ENCODE measurements at regions not wholly inside any gene's neighbourhood (a gene's known extent, or its start where the extent isn't known, plus 50 kb on each side); places are given as distances from the start of the nearest gene placed in this dataset.

DNA sequence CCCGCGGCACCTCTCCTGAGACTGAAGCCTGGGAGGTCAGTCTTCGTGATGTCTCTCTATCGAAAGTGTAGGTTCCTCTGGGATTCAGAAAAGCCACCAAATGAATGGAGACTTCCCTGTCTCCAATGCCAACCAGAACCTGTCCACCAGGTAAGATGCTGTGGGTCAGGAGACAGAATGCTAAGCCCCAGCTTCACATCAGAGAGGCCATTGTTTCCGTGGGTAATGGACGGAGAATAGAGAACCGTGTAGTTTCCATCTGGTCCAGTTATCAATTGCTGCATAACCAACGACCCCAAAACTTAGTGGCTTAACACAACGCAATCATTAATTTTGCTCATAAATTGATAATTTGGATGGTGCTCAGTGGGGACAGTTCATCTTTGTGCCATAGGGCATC is 93.5 kb downstream of the DDX1 start:
- Histone ChIP-seq H3K27me3 (ENCODE audit: insufficient read depth, poor library complexity, severe bottlenecking) (peaks cover 9% of the 10 kb centered on the region), H3K4me3 (replicated peaks; ENCODE audit: insufficient read depth, low read length) (no peak overlapping the region), H3K27ac (replicated peaks) (no peak overlapping the region)
- TF ChIP-seq SPI1 (IDR thresholded peaks at IDR 0.05; ENCODE audit: borderline replicate concordance, low read depth) (no peak), GABPA (IDR thresholded peaks at IDR 0.05; ENCODE audit: low read depth) (no peak), POLR2AphosphoS5 (IDR thresholded peaks at IDR 0.05; ENCODE audit: low read depth) (no peak), CTCF (IDR thresholded peaks at IDR 0.05; ENCODE audit: insufficient read depth, low read length) (no peak)
- TF ChIP-seq, protein P1, sequence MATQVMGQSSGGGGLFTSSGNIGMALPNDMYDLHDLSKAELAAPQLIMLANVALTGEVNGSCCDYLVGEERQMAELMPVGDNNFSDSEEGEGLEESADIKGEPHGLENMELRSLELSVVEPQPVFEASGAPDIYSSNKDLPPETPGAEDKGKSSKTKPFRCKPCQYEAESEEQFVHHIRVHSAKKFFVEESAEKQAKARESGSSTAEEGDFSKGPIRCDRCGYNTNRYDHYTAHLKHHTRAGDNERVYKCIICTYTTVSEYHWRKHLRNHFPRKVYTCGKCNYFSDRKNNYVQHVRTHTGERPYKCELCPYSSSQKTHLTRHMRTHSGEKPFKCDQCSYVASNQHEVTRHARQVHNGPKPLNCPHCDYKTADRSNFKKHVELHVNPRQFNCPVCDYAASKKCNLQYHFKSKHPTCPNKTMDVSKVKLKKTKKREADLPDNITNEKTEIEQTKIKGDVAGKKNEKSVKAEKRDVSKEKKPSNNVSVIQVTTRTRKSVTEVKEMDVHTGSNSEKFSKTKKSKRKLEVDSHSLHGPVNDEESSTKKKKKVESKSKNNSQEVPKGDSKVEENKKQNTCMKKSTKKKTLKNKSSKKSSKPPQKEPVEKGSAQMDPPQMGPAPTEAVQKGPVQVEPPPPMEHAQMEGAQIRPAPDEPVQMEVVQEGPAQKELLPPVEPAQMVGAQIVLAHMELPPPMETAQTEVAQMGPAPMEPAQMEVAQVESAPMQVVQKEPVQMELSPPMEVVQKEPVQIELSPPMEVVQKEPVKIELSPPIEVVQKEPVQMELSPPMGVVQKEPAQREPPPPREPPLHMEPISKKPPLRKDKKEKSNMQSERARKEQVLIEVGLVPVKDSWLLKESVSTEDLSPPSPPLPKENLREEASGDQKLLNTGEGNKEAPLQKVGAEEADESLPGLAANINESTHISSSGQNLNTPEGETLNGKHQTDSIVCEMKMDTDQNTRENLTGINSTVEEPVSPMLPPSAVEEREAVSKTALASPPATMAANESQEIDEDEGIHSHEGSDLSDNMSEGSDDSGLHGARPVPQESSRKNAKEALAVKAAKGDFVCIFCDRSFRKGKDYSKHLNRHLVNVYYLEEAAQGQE (IDR thresholded peaks at IDR 0.05; ENCODE audit: insufficient replicate concordance, low read depth), result no peak
- DNase-seq (ENCODE audit: low read depth in 1 of 2, low spot score in 1 of 2), result no peak

- TF ChIP-seq CTCF (IDR thresholded peaks at IDR 0.05; ENCODE audit: insufficient read depth, low read length) (no peak), GABPA (IDR thresholded peaks at IDR 0.05; ENCODE audit: low read depth) (no peak), SPI1 (IDR thresholded peaks at IDR 0.05; ENCODE audit: borderline replicate concordance, low read depth) (no peak), POLR2AphosphoS5 (IDR thresholded peaks at IDR 0.05; ENCODE audit: low read depth) (no peak)
- TF ChIP-seq, protein P1 (IDR thresholded peaks at IDR 0.05; ENCODE audit: insufficient replicate concordance, low read depth), result no peak
- H3K4me3 ChIP-seq (replicated peaks; ENCODE audit: insufficient read depth, low read length), result no peak overlapping the region
- peaks cover 9% of the 10 kb centered on the region for H3K27me3 ChIP-seq (ENCODE audit: insufficient read depth, poor library complexity, severe bottlenecking)
- no peak overlapping the region for H3K27ac ChIP-seq (replicated peaks)
- no peak for DNase-seq (ENCODE audit: low read depth in 1 of 2, low spot score in 1 of 2)
Observed at GRCh38 chr2:15686643-15687042, 95.0 kb downstream of the DDX1 start.

- no peak overlapping the region for H3K4me3 ChIP-seq (replicated peaks; ENCODE audit: insufficient read depth, low read length)
- H3K27me3 ChIP-seq (ENCODE audit: insufficient read depth, poor library complexity, severe bottlenecking), result peaks cover 9% of the 10 kb centered on the region
- TF ChIP-seq CTCF (IDR thresholded peaks at IDR 0.05; ENCODE audit: insufficient read depth, low read length) (no peak), SPI1 (IDR thresholded peaks at IDR 0.05; ENCODE audit: borderline replicate concordance, low read depth) (no peak), POLR2AphosphoS5 (IDR thresholded peaks at IDR 0.05; ENCODE audit: low read depth) (no peak), GABPA (IDR thresholded peaks at IDR 0.05; ENCODE audit: low read depth) (no peak)
- TF ChIP-seq, protein P1 (IDR thresholded peaks at IDR 0.05; ENCODE audit: insufficient replicate concordance, low read depth), result no peak
- DNase-seq (ENCODE audit: low read depth in 1 of 2, low spot score in 1 of 2), result no peak
- H3K27ac ChIP-seq (replicated peaks), result no peak overlapping the region
Observed at GRCh38 chr2:15687243-15687642, 95.6 kb downstream of the DDX1 start.

Measured in HL-60 (cell line).